ENCODE measurements at regions not wholly inside any gene's neighbourhood (a gene's known extent, or its start where the extent isn't known, plus 50 kb on each side); places are given as distances from the start of the nearest gene placed in this dataset.

GRCh38 chr4:53732661-53733060, 141.4 kb upstream of the LNX1 start:
- peaks cover 7% of the 10 kb centered on the region; the same call in 1 of the 2 replicates for H3K9me3 ChIP-seq
- H3K27me3 ChIP-seq = no peaks in the 10 kb centered on the region
- no peak overlapping the region for H3K9ac ChIP-seq
- no peaks in the 10 kb centered on the region for H3K4me1 ChIP-seq
- H3K36me3 ChIP-seq = no peaks in the 10 kb centered on the region
- H4K20me1 ChIP-seq = no peaks in the 10 kb centered on the region
- no peak for TF ChIP-seq Cebpa-rat (IDR thresholded peaks at IDR 0.05)
- no peak overlapping the region for H3K27ac ChIP-seq
- H3K4me2 ChIP-seq = no peak overlapping the region
- H3K4me3 ChIP-seq = no peak overlapping the region

GRCh38 chr4:53730031-53730805, 138.9 kb upstream of the LNX1 start:
- Histone ChIP-seq H3K4me3 (no peak overlapping the region), H3K4me1 (no peaks in the 10 kb centered on the region), H3K9ac (no peak overlapping the region), H3K27ac (no peak overlapping the region), H3K27me3 (no peaks in the 10 kb centered on the region), H3K9me3 (no peaks in the 10 kb centered on the region), H3K4me2 (no peak overlapping the region), H3K36me3 (no peaks in the 10 kb centered on the region), H4K20me1 (no peaks in the 10 kb centered on the region)
- no peak for TF ChIP-seq Cebpa-rat (IDR thresholded peaks at IDR 0.05)

- Histone ChIP-seq H3K4me2 (no peak overlapping the region), H3K36me3 (no peaks in the 10 kb centered on the region), H3K9ac (no peak overlapping the region), H3K27ac (no peak overlapping the region), H3K27me3 (no peaks in the 10 kb centered on the region), H3K4me1 (no peaks in the 10 kb centered on the region), H3K4me3 (no peak overlapping the region), H4K20me1 (no peaks in the 10 kb centered on the region), H3K9me3 (no peaks in the 10 kb centered on the region)
- TF ChIP-seq Cebpa-rat (IDR thresholded peaks at IDR 0.05) = no peak
Observed at GRCh38 chr4:53722110-53722509, 130.8 kb upstream of the LNX1 start.

GRCh38 chr4:53721263-53721662, 130.0 kb upstream of the LNX1 start:
- no peak overlapping the region for H3K4me2 ChIP-seq
- no peaks in the 10 kb centered on the region for H3K27me3 ChIP-seq
- no peak overlapping the region for H3K9ac ChIP-seq
- H3K4me1 ChIP-seq = no peaks in the 10 kb centered on the region
- H3K36me3 ChIP-seq = no peaks in the 10 kb centered on the region
- H3K27ac ChIP-seq = no peak overlapping the region
- TF ChIP-seq Cebpa-rat (IDR thresholded peaks at IDR 0.05) = no peak
- no peaks in the 10 kb centered on the region for H3K9me3 ChIP-seq
- no peak overlapping the region for H3K4me3 ChIP-seq
- no peaks in the 10 kb centered on the region for H4K20me1 ChIP-seq

- Histone ChIP-seq H3K27ac (no peak overlapping the region), H3K27me3 (no peaks in the 10 kb centered on the region), H3K9ac (no peak overlapping the region), H3K9me3 (no peaks in the 10 kb centered on the region), H3K4me3 (no peak overlapping the region), H4K20me1 (no peaks in the 10 kb centered on the region), H3K4me1 (no peaks in the 10 kb centered on the region), H3K36me3 (no peaks in the 10 kb centered on the region), H3K4me2 (no peak overlapping the region)
- TF ChIP-seq Cebpa-rat (IDR thresholded peaks at IDR 0.05) = no peak
Observed at GRCh38 chr4:53720776-53721175, 129.5 kb upstream of the LNX1 start.

GRCh38 chr4:53717064-53717549, 125.8 kb upstream of the LNX1 start:
- TF ChIP-seq Cebpa-rat (IDR thresholded peaks at IDR 0.05) = no peak
- no peaks in the 10 kb centered on the region for H3K36me3 ChIP-seq
- H3K4me1 ChIP-seq = no peaks in the 10 kb centered on the region
- no peak overlapping the region for H3K4me2 ChIP-seq
- no peaks in the 10 kb centered on the region for H4K20me1 ChIP-seq
- no peaks in the 10 kb centered on the region for H3K9me3 ChIP-seq
- H3K27me3 ChIP-seq = no peaks in the 10 kb centered on the region
- H3K9ac ChIP-seq = no peak overlapping the region
- no peak overlapping the region for H3K27ac ChIP-seq
- no peak overlapping the region for H3K4me3 ChIP-seq

GRCh38 chr4:53716471-53717063, 125.3 kb upstream of the LNX1 start:
- Histone ChIP-seq H3K9ac (no peak overlapping the region), H3K27me3 (no peaks in the 10 kb centered on the region), H3K4me1 (no peaks in the 10 kb centered on the region), H3K36me3 (no peaks in the 10 kb centered on the region), H3K9me3 (no peaks in the 10 kb centered on the region), H3K4me2 (no peak overlapping the region), H3K4me3 (no peak overlapping the region), H4K20me1 (no peaks in the 10 kb centered on the region), H3K27ac (no peak overlapping the region)
- TF ChIP-seq Cebpa-rat (IDR thresholded peaks at IDR 0.05) = no peak

- H3K27ac ChIP-seq = no peak overlapping the region
- H3K4me2 ChIP-seq = no peak overlapping the region
- no peaks in the 10 kb centered on the region for H3K27me3 ChIP-seq
- no peaks in the 10 kb centered on the region for H3K36me3 ChIP-seq
- no peaks in the 10 kb centered on the region for H4K20me1 ChIP-seq
- no peak overlapping the region for H3K4me3 ChIP-seq
- 0 out of 2 replicates have a peak, but pooled peaks cover 3% of the 10 kb centered on the region for H3K4me1 ChIP-seq
- no peak for TF ChIP-seq Cebpa-rat (IDR thresholded peaks at IDR 0.05)
- H3K9me3 ChIP-seq = no peaks in the 10 kb centered on the region
- no peak overlapping the region for H3K9ac ChIP-seq
Observed at GRCh38 chr4:53716011-53716410, 124.7 kb upstream of the LNX1 start.

GRCh38 chr4:53714236-53715140, 123.2 kb upstream of the LNX1 start:
- Histone ChIP-seq H3K36me3 (no peaks in the 10 kb centered on the region), H3K4me2 (no peak overlapping the region), H3K4me1 (0 out of 2 replicates have a peak, but pooled peaks cover 4% of the 10 kb centered on the region), H3K9ac (no peak overlapping the region), H3K27me3 (no peaks in the 10 kb centered on the region), H3K4me3 (no peak overlapping the region), H3K27ac (no peak overlapping the region), H3K9me3 (no peaks in the 10 kb centered on the region), H4K20me1 (no peaks in the 10 kb centered on the region)
- no peak for TF ChIP-seq Cebpa-rat (IDR thresholded peaks at IDR 0.05)

All from BLaER1 (cell line).